Stimulated activated naive CD8-positive, alpha-beta T cell treated with anti-CD3 and anti-CD28 coated beads, Interleukin-15, Interleukin-2, amounts not matched to agents 100 ng/mL and 50 ng/mL, for 24 hours (primary cell): ENCODE measurements at regions not wholly inside any gene's neighbourhood (a gene's known extent, or its start where the extent isn't known, plus 50 kb on each side); places are given as distances from the start of the nearest gene placed in this dataset.

ENCODE experiments used
- H3K27ac Mint-ChIP-seq: one replicate; pipeline ENCODE4 v1.8.0; 2021; ENCODE audit warnings: mild to moderate bottlenecking, mixed read lengths
- H3K27me3 Mint-ChIP-seq: one replicate; pipeline ENCODE4 v1.8.0; 2021; ENCODE audit warnings: mixed read lengths
- H3K36me3 Mint-ChIP-seq: one replicate; pipeline ENCODE4 v1.8.0; 2021; ENCODE audit warnings: low read depth, mixed read lengths
- H3K4me1 Mint-ChIP-seq: one replicate; pipeline ENCODE4 v1.8.0; 2021; ENCODE audit warnings: low read depth, mixed read lengths
- H3K4me3 Mint-ChIP-seq: one replicate; pipeline ENCODE4 v1.8.0; 2021; ENCODE audit warnings: mild to moderate bottlenecking, mixed read lengths
- H3K9me3 Mint-ChIP-seq: one replicate; pipeline ENCODE4 v1.8.0; 2021; ENCODE audit warnings: mixed read lengths

GRCh38 chr6:139474145-139475108 is 100.0 kb upstream of the CITED2 start:
- H3K4me3 Mint-ChIP-seq: no peak overlapping the region
- no peaks in the 10 kb centered on the region for H3K36me3 Mint-ChIP-seq
- H3K4me1 Mint-ChIP-seq: no peaks in the 10 kb centered on the region
- no peaks in the 10 kb centered on the region for H3K9me3 Mint-ChIP-seq
- H3K27me3 Mint-ChIP-seq: peaks cover 4% of the 10 kb centered on the region
- peak overlapping the region; percentile 38 for H3K27ac Mint-ChIP-seq

GRCh38 chr6:139473731-139474130 is 99.3 kb upstream of the CITED2 start:
- no peaks in the 10 kb centered on the region for H3K36me3 Mint-ChIP-seq
- no peak overlapping the region for H3K4me3 Mint-ChIP-seq
- no peaks in the 10 kb centered on the region for H3K27me3 Mint-ChIP-seq
- no peak overlapping the region for H3K27ac Mint-ChIP-seq
- H3K4me1 Mint-ChIP-seq: no peaks in the 10 kb centered on the region
- H3K9me3 Mint-ChIP-seq: no peaks in the 10 kb centered on the region

GRCh38 chr6:139473231-139473701 is 98.8 kb upstream of the CITED2 start:
- H3K27ac Mint-ChIP-seq: no peak overlapping the region
- H3K4me3 Mint-ChIP-seq: no peak overlapping the region
- no peaks in the 10 kb centered on the region for H3K9me3 Mint-ChIP-seq

GRCh38 chr6:139472351-139473015 is 98.0 kb upstream of the CITED2 start:
- Mint-ChIP-seq H3K36me3 (no peaks in the 10 kb centered on the region), H3K27me3 (no peaks in the 10 kb centered on the region), H3K4me1 (no peaks in the 10 kb centered on the region), H3K27ac (no peak overlapping the region), H3K4me3 (no peak overlapping the region), H3K9me3 (no peaks in the 10 kb centered on the region)

More at GRCh38 chr6:139473231-139473701, 98.8 kb upstream of the CITED2 start:
- Mint-ChIP-seq H3K4me1 (no peaks in the 10 kb centered on the region), H3K27me3 (no peaks in the 10 kb centered on the region), H3K36me3 (no peaks in the 10 kb centered on the region)

- Mint-ChIP-seq H3K27ac (no peak overlapping the region), H3K36me3 (no peaks in the 10 kb centered on the region), H3K4me1 (no peaks in the 10 kb centered on the region), H3K27me3 (no peaks in the 10 kb centered on the region), H3K4me3 (no peak overlapping the region), H3K9me3 (no peaks in the 10 kb centered on the region)
Measured at GRCh38 chr6:139470997-139471396, 96.5 kb upstream of the CITED2 start.

- H3K4me1 Mint-ChIP-seq: no peaks in the 10 kb centered on the region
- no peaks in the 10 kb centered on the region for H3K36me3 Mint-ChIP-seq
- no peaks in the 10 kb centered on the region for H3K9me3 Mint-ChIP-seq
- H3K27me3 Mint-ChIP-seq: no peaks in the 10 kb centered on the region
- no peak overlapping the region for H3K4me3 Mint-ChIP-seq
- no peak overlapping the region for H3K27ac Mint-ChIP-seq
Measured at GRCh38 chr6:139468178-139468819, 93.9 kb upstream of the CITED2 start.

GRCh38 chr6:139457476-139457875 is 83.0 kb upstream of the CITED2 start:
- Mint-ChIP-seq H3K27ac (no peak overlapping the region), H3K4me3 (no peak overlapping the region), H3K36me3 (no peaks in the 10 kb centered on the region), H3K27me3 (no peaks in the 10 kb centered on the region), H3K4me1 (no peaks in the 10 kb centered on the region), H3K9me3 (no peaks in the 10 kb centered on the region)

- Mint-ChIP-seq H3K4me1 (no peaks in the 10 kb centered on the region), H3K27me3 (no peaks in the 10 kb centered on the region), H3K27ac (no peak overlapping the region), H3K4me3 (no peak overlapping the region), H3K36me3 (no peaks in the 10 kb centered on the region), H3K9me3 (no peaks in the 10 kb centered on the region)
Measured at GRCh38 chr6:139452148-139452876, 77.9 kb upstream of the CITED2 start.

- no peaks in the 10 kb centered on the region for H3K36me3 Mint-ChIP-seq
Measured at GRCh38 chr6:139449611-139450000, 75.2 kb upstream of the CITED2 start.

GRCh38 chr6:139448998-139449610 is 74.7 kb upstream of the CITED2 start:
- Mint-ChIP-seq H3K27ac (no peak overlapping the region), H3K4me3 (no peak overlapping the region)

More at GRCh38 chr6:139449611-139450000, 75.2 kb upstream of the CITED2 start:
- no peak overlapping the region for H3K4me3 Mint-ChIP-seq
- H3K9me3 Mint-ChIP-seq: no peaks in the 10 kb centered on the region
- H3K27me3 Mint-ChIP-seq: no peaks in the 10 kb centered on the region
- no peak overlapping the region for H3K27ac Mint-ChIP-seq
- H3K4me1 Mint-ChIP-seq: no peaks in the 10 kb centered on the region

GRCh38 chr6:139448051-139448649 is 73.7 kb upstream of the CITED2 start:
- Mint-ChIP-seq H3K9me3 (no peaks in the 10 kb centered on the region), H3K4me1 (no peaks in the 10 kb centered on the region), H3K36me3 (no peaks in the 10 kb centered on the region), H3K27me3 (no peaks in the 10 kb centered on the region), H3K4me3 (no peak overlapping the region), H3K27ac (no peak overlapping the region)

More at GRCh38 chr6:139448998-139449610, 74.7 kb upstream of the CITED2 start:
- Mint-ChIP-seq H3K36me3 (no peaks in the 10 kb centered on the region), H3K4me1 (no peaks in the 10 kb centered on the region), H3K9me3 (no peaks in the 10 kb centered on the region), H3K27me3 (no peaks in the 10 kb centered on the region)

- H3K27ac Mint-ChIP-seq: no peak overlapping the region
- no peaks in the 10 kb centered on the region for H3K4me1 Mint-ChIP-seq
Measured at GRCh38 chr6:139447656-139447975, 73.2 kb upstream of the CITED2 start.

GRCh38 chr6:139446768-139447655 is 72.6 kb upstream of the CITED2 start:
- Mint-ChIP-seq H3K27me3 (no peaks in the 10 kb centered on the region), H3K36me3 (no peaks in the 10 kb centered on the region), H3K9me3 (no peaks in the 10 kb centered on the region), H3K27ac (no peak overlapping the region), H3K4me3 (no peak overlapping the region), H3K4me1 (peaks cover 5% of the 10 kb centered on the region)

More at GRCh38 chr6:139447656-139447975, 73.2 kb upstream of the CITED2 start:
- no peaks in the 10 kb centered on the region for H3K36me3 Mint-ChIP-seq
- H3K27me3 Mint-ChIP-seq: no peaks in the 10 kb centered on the region
- no peak overlapping the region for H3K4me3 Mint-ChIP-seq
- no peaks in the 10 kb centered on the region for H3K9me3 Mint-ChIP-seq
